Keratinocyte (primary cell): ENCODE measurements at regions not wholly inside any gene's neighbourhood (a gene's known extent, or its start where the extent isn't known, plus 50 kb on each side); places are given as distances from the start of the nearest gene placed in this dataset.

ENCODE experiments used
- DNase-seq: peaks from one replicate; pipeline ENCODE4 v3.0.0-alpha.2; 2011; ENCODE audit warnings: low read depth, missing footprints, low spot score
- FAIRE-seq: peaks from 2 replicates; lab custom pipeline; 2011; peaks lifted over from hg19 to GRCh38; lab: Jason Lieb, UNC
- H2AFZ ChIP-seq: 2 replicates; pipeline ENCODE4 v1.6.0; 2012; ENCODE audit warnings: low read length, control low read depth, inconsistent platforms; ENCODE audit not compliant: control insufficient read depth
- H3K27ac ChIP-seq: 2 replicates; pipeline ENCODE4 v1.5.1; 2011; ENCODE audit warnings: low read length; ENCODE audit not compliant: control insufficient read depth, insufficient read depth
- H3K27me3 ChIP-seq: 3 replicates; pipeline ENCODE4 v1.6.0; 2011; ENCODE audit warnings: low read length; ENCODE audit not compliant: control insufficient read depth, insufficient read depth; ENCODE audit errors: extremely low read depth
- H3K36me3 ChIP-seq, 2 experiments: 2 replicates in 1 of 2; 3 replicates in 1 of 2; pipeline ENCODE4 v1.5.1; 2011; ENCODE audit warnings: low read length in 2 of 2, mild to moderate bottlenecking in 1 of 2; ENCODE audit not compliant: control insufficient read depth in 2 of 2, insufficient read depth in 2 of 2; ENCODE audit errors: extremely low read depth in 1 of 2
- H3K4me1 ChIP-seq: 3 replicates; pipeline ENCODE4 v1.5.1; 2011; ENCODE audit warnings: low read length; ENCODE audit not compliant: control insufficient read depth, insufficient read depth; ENCODE audit errors: extremely low read depth
- H3K4me2 ChIP-seq: 3 replicates; pipeline ENCODE4 v1.6.0; 2011; ENCODE audit warnings: low read depth, low read length; ENCODE audit not compliant: control insufficient read depth, insufficient read depth; ENCODE audit errors: extremely low read depth
- H3K4me3 ChIP-seq, 3 experiments: fragments of 200-600 bp in 1 of 3; sonication (generic) in 1 of 3; 2 replicates in 2 of 3; 3 replicates in 1 of 3; pipeline ENCODE4 v1.5.1; 2011 to 2016; ENCODE audit warnings: low read length in 3 of 3, mild to moderate bottlenecking in 3 of 3, control low read depth in 2 of 3, inconsistent platforms in 1 of 3, low read depth in 1 of 3, mixed read lengths in 1 of 3, mixed run types in 1 of 3, moderate library complexity in 1 of 3; ENCODE audit not compliant: control insufficient read depth in 2 of 3, insufficient read depth in 2 of 3; ENCODE audit errors: extremely low read depth in 1 of 3
- H3K79me2 ChIP-seq: 2 replicates; pipeline ENCODE4 v1.6.0; 2012; ENCODE audit warnings: low read length; ENCODE audit not compliant: control insufficient read depth, insufficient read depth
- H3K9ac ChIP-seq: 3 replicates; pipeline ENCODE4 v1.6.0; 2011; ENCODE audit warnings: low read length; ENCODE audit not compliant: control insufficient read depth, insufficient read depth; ENCODE audit errors: extremely low read depth
- H3K9me1 ChIP-seq: 3 replicates; pipeline ENCODE4 v1.6.0; 2011; ENCODE audit warnings: low read length; ENCODE audit not compliant: control insufficient read depth, insufficient read depth; ENCODE audit errors: extremely low read depth
- H3K9me3 ChIP-seq: 2 replicates; pipeline ENCODE4 v1.5.1; 2012; ENCODE audit warnings: low read depth, low read length; ENCODE audit not compliant: control insufficient read depth
- H4K20me1 ChIP-seq: 3 replicates; pipeline ENCODE4 v1.6.0; 2011; ENCODE audit warnings: low read length; ENCODE audit not compliant: control insufficient read depth, insufficient read depth; ENCODE audit errors: extremely low read depth
- CTCF ChIP-seq, 3 experiments: IDR thresholded peaks in 1 of 3; conservative IDR thresholded peaks in 1 of 3; optimal IDR thresholded peaks in 1 of 3; 2 replicates in 2 of 3; 3 replicates in 1 of 3; pipeline versions ENCODE3 to v1.5.1; 2011; ENCODE audit warnings: low read length in 3 of 3, mild to moderate bottlenecking in 3 of 3, moderate library complexity in 2 of 3, control low read depth in 1 of 3, inconsistent platforms in 1 of 3; ENCODE audit not compliant: insufficient read depth in 2 of 3; ENCODE audit errors: extremely low read depth in 1 of 3
- EZH2 ChIP-seq: IDR thresholded peaks from one replicate; pipeline ENCODE4 v1.6.1; 2012; ENCODE audit warnings: inconsistent platforms, mild to moderate bottlenecking, low read length, moderate library complexity
- dilution Hi-C: fragments of 300-500 bp; cut with MboI; formaldehyde crosslinking; loops from one replicate; pipeline ENCODE4 v1.7.0; 2020; ENCODE audit warnings: low sequenced_read_pairs; ENCODE audit not compliant: extremely low pct_ligation_motif_present

DNA sequence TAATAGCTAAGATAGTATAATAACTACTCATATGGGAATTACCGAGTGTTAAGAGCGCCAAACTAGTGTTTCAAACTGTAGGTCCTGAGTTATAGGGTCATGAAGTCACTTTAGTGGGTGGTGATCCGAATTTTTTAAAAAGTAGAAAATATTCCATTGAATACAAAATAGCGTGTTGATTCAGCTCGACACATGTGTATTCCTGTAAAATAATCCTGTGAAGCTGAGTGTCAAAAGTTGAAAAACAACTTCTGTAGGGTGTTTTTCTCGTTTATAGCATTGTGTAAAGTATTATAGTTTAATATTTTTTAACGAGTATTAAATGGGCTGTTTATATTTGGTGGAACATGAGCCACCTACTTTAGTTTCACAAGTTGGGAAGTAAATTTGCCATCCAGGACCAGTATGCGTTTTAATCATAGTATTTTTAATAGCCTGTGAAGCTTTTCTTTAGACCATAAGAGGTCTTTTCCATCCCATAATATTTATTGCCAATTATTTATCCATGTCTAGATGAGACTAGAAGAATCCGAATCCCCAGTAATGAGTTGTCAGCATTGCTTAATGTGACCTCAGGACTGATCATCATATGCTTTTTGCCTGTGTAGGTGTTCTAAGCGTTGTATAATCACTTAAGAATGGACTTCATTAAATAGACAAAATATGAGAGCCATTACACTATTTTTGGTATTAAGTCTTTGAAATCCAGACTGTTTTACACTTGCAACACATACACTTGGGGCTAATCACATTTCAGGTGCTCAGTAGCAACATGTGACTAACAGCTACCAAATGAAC is 84.1 kb downstream of the PTPDC1 start:
- Histone ChIP-seq H3K9me1 (no peaks in the 10 kb centered on the region), H3K36me3 (peaks cover 2 to 10% of the 10 kb centered on the region in 2 experiments), H3K9ac (peak overlapping the region; percentile 87), H3K4me2 (peak overlapping the region; percentile 79), H3K4me3 (peak overlapping the region; percentile 73 to 96 (median 96)), H3K4me1 (peaks cover 23% of the 10 kb centered on the region), H3K27ac (peak overlapping the region; percentile 85), H3K79me2 (peaks cover 66% of the 10 kb centered on the region), H2AFZ (no peak overlapping the region), H3K27me3 (no peaks in the 10 kb centered on the region), H4K20me1 (peaks cover 30% of the 10 kb centered on the region), H3K9me3 (no peaks in the 10 kb centered on the region)
- DNase-seq, result no peak
- dilution Hi-C loops, result no loop called here
- FAIRE-seq, result peak; percentile 17
- TF ChIP-seq EZH2 (no peak), CTCF (optimal IDR thresholded peaks at IDR 0.05 in 1 of 3, IDR thresholded peaks at IDR 0.05 in 1 of 3, conservative IDR thresholded peaks at IDR 0.05 in 1 of 3; ENCODE audit: extremely low read depth in 1 of 3, insufficient read depth in 2 of 3, low read length in 3 of 3) (no peak)

DNA sequence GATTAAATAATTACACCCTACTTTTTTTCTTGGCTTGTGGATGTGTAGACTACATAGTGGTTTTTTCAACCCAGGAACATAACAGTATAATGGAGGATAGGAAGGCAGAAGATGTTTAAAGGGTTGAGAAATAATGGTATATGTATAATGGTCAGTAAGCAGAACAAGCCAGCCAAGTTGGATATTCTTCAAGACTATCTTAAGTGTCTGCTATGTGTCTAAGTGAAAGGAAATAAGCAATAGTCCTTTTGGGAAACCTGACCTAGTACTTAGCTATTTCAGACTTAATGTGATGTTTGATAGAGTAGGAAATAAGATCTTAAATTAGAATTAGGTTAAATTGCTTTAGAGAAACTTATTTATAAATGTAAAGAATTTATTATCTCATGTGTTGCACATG is 85.7 kb downstream of the PTPDC1 start:
- H3K27me3 ChIP-seq, result no peaks in the 10 kb centered on the region
- no peak overlapping the region for H2AFZ ChIP-seq
- no peaks in the 10 kb centered on the region for H3K9me3 ChIP-seq
- peak overlapping the region in 2 of 3 experiments; percentile 96 for H3K4me3 ChIP-seq
- H3K36me3 ChIP-seq, result peaks cover 9 to 22% of the 10 kb centered on the region in 2 experiments
- dilution Hi-C loops, result no loop called here
- H3K79me2 ChIP-seq, result peaks cover 82% of the 10 kb centered on the region
- H3K4me2 ChIP-seq, result peak overlapping the region; percentile 79
- no peak for DNase-seq
- H4K20me1 ChIP-seq, result peaks cover 42% of the 10 kb centered on the region
- FAIRE-seq, result no peak
- no peaks in the 10 kb centered on the region for H3K9me1 ChIP-seq
- peak overlapping the region; percentile 6 for H3K27ac ChIP-seq
- TF ChIP-seq EZH2 (no peak), CTCF (optimal IDR thresholded peaks at IDR 0.05 in 1 of 3, IDR thresholded peaks at IDR 0.05 in 1 of 3, conservative IDR thresholded peaks at IDR 0.05 in 1 of 3; ENCODE audit: extremely low read depth in 1 of 3, insufficient read depth in 2 of 3, low read length in 3 of 3) (no peak)
- peaks cover 30% of the 10 kb centered on the region for H3K4me1 ChIP-seq
- H3K9ac ChIP-seq, result peak overlapping the region; percentile 9
